ENCODE measurements at regions not wholly inside any gene's neighbourhood (a gene's known extent, or its start where the extent isn't known, plus 50 kb on each side); places are given as distances from the start of the nearest gene placed in this dataset.
"Not testable (repeated sequence)": the region's sequence is repeated elsewhere in the genome, so short reads cannot be mapped to it uniquely, and the experiment has no call there.

GRCh38 chr9:26116085-26116484 is 437.8 kb upstream of the TUSC1 start:
- not testable (repeated sequence) for H3K4me3 ChIP-seq (ENCODE audit: low read depth, low read length); ATAC-seq (ENCODE audit: low read depth in 2 of 2); H3K27me3 Mint-ChIP-seq; DNase-seq; H3K9me3 ChIP-seq (ENCODE audit: control insufficient read depth in 2 of 2, low read length in 2 of 2); H3K27ac ChIP-seq (ENCODE audit: insufficient read depth, low read length, poor library complexity, severe bottlenecking); H3K4me1 ChIP-seq (ENCODE audit: control insufficient read depth, insufficient read depth, low read length, poor library complexity, severe bottlenecking); H3K36me3 Mint-ChIP-seq; H3K4me3 Mint-ChIP-seq; H3K4me1 Mint-ChIP-seq; H3K27me3 ChIP-seq (ENCODE audit: control insufficient read depth, insufficient read depth, low read length); H3K36me3 ChIP-seq (ENCODE audit: control insufficient read depth, insufficient read depth, low read length); H3K27ac Mint-ChIP-seq
- H3K9me3 Mint-ChIP-seq: peaks cover 2 to 28% (median 12%) of the 10 kb centered on the region in 7 donors

- no peaks in the 10 kb centered on the region for H3K36me3 ChIP-seq (ENCODE audit: control insufficient read depth, insufficient read depth, low read length)
- Mint-ChIP-seq H3K4me3 (no peak overlapping the region), H3K9me3 (peaks cover 3 to 30% (median 14%) of the 10 kb centered on the region in 7 donors), H3K4me1 (no peaks in the 10 kb centered on the region), H3K27me3 (no peaks in the 10 kb centered on the region), H3K36me3 (no peaks in the 10 kb centered on the region), H3K27ac (no peak overlapping the region)
- no peaks in the 10 kb centered on the region for H3K27me3 ChIP-seq (ENCODE audit: control insufficient read depth, insufficient read depth, low read length)
- H3K9me3 ChIP-seq (ENCODE audit: control insufficient read depth in 2 of 2, low read length in 2 of 2): peaks cover 0 to 7% of the 10 kb centered on the region in 2 experiments
- no peak overlapping the region for H3K27ac ChIP-seq (ENCODE audit: insufficient read depth, low read length, poor library complexity, severe bottlenecking)
- DNase-seq (no peak), ATAC-seq (ENCODE audit: low read depth in 2 of 2) (no peak)
- no peaks in the 10 kb centered on the region for H3K4me1 ChIP-seq (ENCODE audit: control insufficient read depth, insufficient read depth, low read length, poor library complexity, severe bottlenecking)
- no peak overlapping the region for H3K4me3 ChIP-seq (ENCODE audit: low read depth, low read length)
Measured at GRCh38 chr9:26112724-26113123, 434.5 kb upstream of the TUSC1 start.

GRCh38 chr9:26086396-26086795 is 408.2 kb upstream of the TUSC1 start:
- Histone ChIP-seq H3K9me3 (ENCODE audit: control insufficient read depth in 2 of 2, low read length in 2 of 2) (peaks cover 0 to 4% of the 10 kb centered on the region in 2 experiments), H3K4me3 (ENCODE audit: low read depth, low read length) (no peak overlapping the region), H3K27ac (ENCODE audit: insufficient read depth, low read length, poor library complexity, severe bottlenecking) (no peak overlapping the region), H3K36me3 (ENCODE audit: control insufficient read depth, insufficient read depth, low read length) (no peaks in the 10 kb centered on the region), H3K27me3 (ENCODE audit: control insufficient read depth, insufficient read depth, low read length) (no peaks in the 10 kb centered on the region), H3K4me1 (ENCODE audit: control insufficient read depth, insufficient read depth, low read length, poor library complexity, severe bottlenecking) (no peaks in the 10 kb centered on the region)
- Mint-ChIP-seq H3K27me3 (no peaks in the 10 kb centered on the region), H3K9me3 (peaks cover 2 to 19% (median 4%) of the 10 kb centered on the region in 7 donors), H3K36me3 (no peaks in the 10 kb centered on the region), H3K4me1 (no peaks in the 10 kb centered on the region), H3K27ac (no peak overlapping the region), H3K4me3 (no peak overlapping the region)
- no peak for ATAC-seq (ENCODE audit: low read depth in 2 of 2)
- DNase-seq: no peak

GRCh38 chr9:26081847-26082246 is 403.6 kb upstream of the TUSC1 start:
- Mint-ChIP-seq H3K4me1 (no peaks in the 10 kb centered on the region), H3K9me3 (peaks cover 5 to 19% (median 9%) of the 10 kb centered on the region in 7 donors), H3K36me3 (no peaks in the 10 kb centered on the region), H3K4me3 (no peak overlapping the region), H3K27me3 (no peaks in the 10 kb centered on the region), H3K27ac (no peak overlapping the region)
- no peak overlapping the region for H3K27ac ChIP-seq (ENCODE audit: insufficient read depth, low read length, poor library complexity, severe bottlenecking)
- no peak for ATAC-seq (ENCODE audit: low read depth in 2 of 2)
- peaks cover 0 to 7% of the 10 kb centered on the region in 2 experiments for H3K9me3 ChIP-seq (ENCODE audit: control insufficient read depth in 2 of 2, low read length in 2 of 2)
- H3K27me3 ChIP-seq (ENCODE audit: control insufficient read depth, insufficient read depth, low read length): no peaks in the 10 kb centered on the region
- no peaks in the 10 kb centered on the region for H3K36me3 ChIP-seq (ENCODE audit: control insufficient read depth, insufficient read depth, low read length)
- no peak overlapping the region for H3K4me3 ChIP-seq (ENCODE audit: low read depth, low read length)
- no peaks in the 10 kb centered on the region for H3K4me1 ChIP-seq (ENCODE audit: control insufficient read depth, insufficient read depth, low read length, poor library complexity, severe bottlenecking)
- DNase-seq: no peak

- ATAC-seq (ENCODE audit: low read depth in 2 of 2) (no peak), DNase-seq (no peak)
- Histone ChIP-seq H3K4me3 (ENCODE audit: low read depth, low read length) (no peak overlapping the region), H3K4me1 (ENCODE audit: control insufficient read depth, insufficient read depth, low read length, poor library complexity, severe bottlenecking) (no peaks in the 10 kb centered on the region), H3K27me3 (ENCODE audit: control insufficient read depth, insufficient read depth, low read length) (no peaks in the 10 kb centered on the region), H3K9me3 (ENCODE audit: control insufficient read depth in 2 of 2, low read length in 2 of 2) (peaks cover 0 to 7% of the 10 kb centered on the region in 2 experiments), H3K27ac (ENCODE audit: insufficient read depth, low read length, poor library complexity, severe bottlenecking) (no peak overlapping the region), H3K36me3 (ENCODE audit: control insufficient read depth, insufficient read depth, low read length) (no peaks in the 10 kb centered on the region)
- Mint-ChIP-seq H3K27me3 (no peaks in the 10 kb centered on the region), H3K4me1 (no peaks in the 10 kb centered on the region), H3K4me3 (no peak overlapping the region), H3K36me3 (no peaks in the 10 kb centered on the region), H3K27ac (no peak overlapping the region), H3K9me3 (peaks cover 4 to 41% (median 12%) of the 10 kb centered on the region in 7 donors)
Measured at GRCh38 chr9:26078706-26079105, 400.5 kb upstream of the TUSC1 start.

- no peak overlapping the region for H3K4me3 ChIP-seq (ENCODE audit: low read depth, low read length)
- ATAC-seq (ENCODE audit: low read depth in 2 of 2) (no peak), DNase-seq (no peak)
- Mint-ChIP-seq H3K36me3 (no peaks in the 10 kb centered on the region), H3K27ac (no peak overlapping the region), H3K9me3 (peaks cover 6 to 36% (median 12%) of the 10 kb centered on the region in 7 donors), H3K27me3 (no peaks in the 10 kb centered on the region), H3K4me1 (no peaks in the 10 kb centered on the region), H3K4me3 (no peak overlapping the region)
- H3K4me1 ChIP-seq (ENCODE audit: control insufficient read depth, insufficient read depth, low read length, poor library complexity, severe bottlenecking): no peaks in the 10 kb centered on the region
- H3K9me3 ChIP-seq (ENCODE audit: control insufficient read depth in 2 of 2, low read length in 2 of 2): peaks cover 0 to 7% of the 10 kb centered on the region in 2 experiments
- no peaks in the 10 kb centered on the region for H3K27me3 ChIP-seq (ENCODE audit: control insufficient read depth, insufficient read depth, low read length)
- H3K36me3 ChIP-seq (ENCODE audit: control insufficient read depth, insufficient read depth, low read length): no peaks in the 10 kb centered on the region
- H3K27ac ChIP-seq (ENCODE audit: insufficient read depth, low read length, poor library complexity, severe bottlenecking): no peak overlapping the region
Measured at GRCh38 chr9:26077860-26078259, 399.6 kb upstream of the TUSC1 start.

GRCh38 chr9:26067608-26068007 is 389.4 kb upstream of the TUSC1 start:
- no peaks in the 10 kb centered on the region for H3K9me3 ChIP-seq (ENCODE audit: control insufficient read depth in 2 of 2, low read length in 2 of 2)
- Mint-ChIP-seq H3K27me3 (no peaks in the 10 kb centered on the region), H3K9me3 (peaks cover 0 to 18% (median 8%) of the 10 kb centered on the region in 7 donors), H3K4me3 (no peak overlapping the region), H3K27ac (no peak overlapping the region), H3K4me1 (no peaks in the 10 kb centered on the region), H3K36me3 (no peaks in the 10 kb centered on the region)
- DNase-seq: no peak
- no peaks in the 10 kb centered on the region for H3K4me1 ChIP-seq (ENCODE audit: control insufficient read depth, insufficient read depth, low read length, poor library complexity, severe bottlenecking)
- H3K36me3 ChIP-seq (ENCODE audit: control insufficient read depth, insufficient read depth, low read length): no peaks in the 10 kb centered on the region
- no peak overlapping the region for H3K4me3 ChIP-seq (ENCODE audit: low read depth, low read length)
- no peak overlapping the region for H3K27ac ChIP-seq (ENCODE audit: insufficient read depth, low read length, poor library complexity, severe bottlenecking)
- no peak for ATAC-seq (ENCODE audit: low read depth in 2 of 2)
- H3K27me3 ChIP-seq (ENCODE audit: control insufficient read depth, insufficient read depth, low read length): no peaks in the 10 kb centered on the region

- no peaks in the 10 kb centered on the region for H3K36me3 Mint-ChIP-seq
- Histone ChIP-seq H3K36me3 (ENCODE audit: control insufficient read depth, insufficient read depth, low read length) (no peaks in the 10 kb centered on the region), H3K27me3 (ENCODE audit: control insufficient read depth, insufficient read depth, low read length) (no peaks in the 10 kb centered on the region), H3K27ac (ENCODE audit: insufficient read depth, low read length, poor library complexity, severe bottlenecking) (no peak overlapping the region), H3K9me3 (ENCODE audit: control insufficient read depth in 2 of 2, low read length in 2 of 2) (no peaks in the 10 kb centered on the region), H3K4me3 (ENCODE audit: low read depth, low read length) (no peak overlapping the region), H3K4me1 (ENCODE audit: control insufficient read depth, insufficient read depth, low read length, poor library complexity, severe bottlenecking) (no peaks in the 10 kb centered on the region)
- no peaks in the 10 kb centered on the region for H3K4me1 Mint-ChIP-seq
- H3K9me3 Mint-ChIP-seq: peaks cover 0 to 13% (median 4%) of the 10 kb centered on the region in 7 donors
- no peak overlapping the region for H3K4me3 Mint-ChIP-seq
- no peak for ATAC-seq (ENCODE audit: low read depth in 2 of 2)
- no peaks in the 10 kb centered on the region for H3K27me3 Mint-ChIP-seq
- no peak for DNase-seq
- no peak overlapping the region for H3K27ac Mint-ChIP-seq
Measured at GRCh38 chr9:26066237-26066636, 388.0 kb upstream of the TUSC1 start.
